Left lobe of liver (tissue), 2 donors: ENCODE measurements at regions not wholly inside any gene's neighbourhood (a gene's known extent, or its start where the extent isn't known, plus 50 kb on each side); places are given as distances from the start of the nearest gene placed in this dataset.

ENCODE experiments used
- ATAC-seq: fragments of 200-7000 bp; cut with Tn5 transposase; one replicate; pipeline ENCODE4 v1.9.1; 2020; ENCODE audit warnings: mild to moderate bottlenecking, moderate library complexity
- DNase-seq: peaks from one replicate; pipeline ENCODE4 v3.0.0-alpha.2; 2020; ENCODE audit warnings: low spot score
- donor health status: DM: no; HTN: no; CAD: no; lungs with moderate emphysema.
- donor health status: DM: no; HTN: yes; CAD: no.

DNA sequence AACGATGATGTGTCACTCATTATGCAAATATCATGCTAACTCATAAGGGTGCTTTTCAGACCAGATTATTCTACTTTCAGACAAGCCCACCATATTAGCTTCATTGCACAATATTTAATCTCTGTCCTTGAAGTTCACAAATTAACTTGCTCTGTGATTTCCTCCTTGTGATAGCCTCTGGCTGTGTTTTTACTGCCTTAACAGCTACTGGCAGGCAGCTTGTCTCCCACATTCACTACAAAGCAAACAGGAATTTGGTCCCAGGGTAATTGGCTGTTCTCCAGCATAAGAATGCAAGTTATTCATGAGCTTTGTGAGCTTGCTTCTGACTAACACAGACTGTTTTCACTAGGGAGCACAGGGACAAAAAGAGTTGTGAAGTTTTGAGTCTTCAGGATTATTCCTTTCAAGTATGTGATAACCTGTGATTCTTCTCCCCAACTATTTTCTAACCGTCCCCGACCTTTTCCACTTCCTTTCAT lies 87.9 kb upstream of the HMCN1 start:
- DNase-seq (peak; percentile 77), ATAC-seq (peak; percentile 99)

- ATAC-seq, result peak; percentile 39
Observed at GRCh38 chr1:185645686-185646085, 88.5 kb upstream of the HMCN1 start.

DNA sequence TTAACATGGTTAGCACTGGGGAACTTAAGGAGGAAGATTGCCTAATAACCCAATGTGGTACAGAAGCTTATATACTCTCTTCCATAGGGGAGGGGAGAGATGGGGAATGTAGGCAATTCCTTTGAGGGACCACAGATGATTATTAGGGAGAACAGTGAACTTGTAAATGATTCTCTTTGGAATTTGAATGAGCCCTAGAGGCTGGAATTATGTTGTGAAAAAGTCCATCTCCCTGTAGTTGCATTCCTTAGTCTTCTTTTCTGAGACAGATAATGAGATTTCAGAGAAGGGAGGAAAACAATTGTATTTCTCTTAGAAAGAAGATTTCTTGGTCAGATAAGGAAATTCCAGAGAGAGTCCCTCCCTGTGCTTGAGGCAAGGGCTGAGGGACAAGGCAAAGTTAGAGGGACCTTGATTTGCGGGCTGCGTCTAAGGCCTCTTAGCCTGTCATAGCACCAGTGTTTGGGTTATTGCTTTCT lies 89.0 kb upstream of the HMCN1 start:
- ATAC-seq (no peak), DNase-seq (no peak)

More at GRCh38 chr1:185645686-185646085, 88.5 kb upstream of the HMCN1 start:
- DNase-seq, result no peak

GRCh38 chr1:185644531-185644930 lies 89.7 kb upstream of the HMCN1 start:
- DNase-seq, result no peak
- ATAC-seq, result no peak

- DNase-seq (no peak), ATAC-seq (no peak)
Observed at GRCh38 chr1:185636848-185637247, 97.3 kb upstream of the HMCN1 start.

GRCh38 chr1:185634704-185635103 lies 99.5 kb upstream of the HMCN1 start:
- DNase-seq, result no peak

GRCh38 chr1:185632659-185633423 lies 101.3 kb upstream of the HMCN1 start:
- ATAC-seq (no peak), DNase-seq (no peak)

More at GRCh38 chr1:185634704-185635103, 99.5 kb upstream of the HMCN1 start:
- ATAC-seq, result no peak

DNA sequence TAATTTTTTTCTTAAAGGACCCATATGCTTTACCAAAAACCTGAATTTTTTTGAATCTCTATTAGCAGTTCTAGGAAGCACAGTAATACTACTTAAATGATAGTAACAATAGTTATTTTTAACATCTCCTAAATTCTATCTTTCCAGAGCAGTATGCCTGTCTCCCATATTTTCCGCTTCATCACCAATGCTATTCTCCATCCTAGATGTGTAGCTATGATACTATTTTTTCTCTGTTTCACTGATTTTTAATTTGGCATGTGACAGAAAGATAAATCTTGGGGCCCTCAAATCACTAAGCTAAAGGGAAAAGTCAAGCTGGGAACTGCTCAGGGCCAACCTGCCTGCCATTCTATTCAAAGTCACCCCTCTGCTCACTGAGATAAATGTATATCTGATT lies 102.3 kb upstream of the HMCN1 start:
- no peak for DNase-seq
- no peak for ATAC-seq

DNA sequence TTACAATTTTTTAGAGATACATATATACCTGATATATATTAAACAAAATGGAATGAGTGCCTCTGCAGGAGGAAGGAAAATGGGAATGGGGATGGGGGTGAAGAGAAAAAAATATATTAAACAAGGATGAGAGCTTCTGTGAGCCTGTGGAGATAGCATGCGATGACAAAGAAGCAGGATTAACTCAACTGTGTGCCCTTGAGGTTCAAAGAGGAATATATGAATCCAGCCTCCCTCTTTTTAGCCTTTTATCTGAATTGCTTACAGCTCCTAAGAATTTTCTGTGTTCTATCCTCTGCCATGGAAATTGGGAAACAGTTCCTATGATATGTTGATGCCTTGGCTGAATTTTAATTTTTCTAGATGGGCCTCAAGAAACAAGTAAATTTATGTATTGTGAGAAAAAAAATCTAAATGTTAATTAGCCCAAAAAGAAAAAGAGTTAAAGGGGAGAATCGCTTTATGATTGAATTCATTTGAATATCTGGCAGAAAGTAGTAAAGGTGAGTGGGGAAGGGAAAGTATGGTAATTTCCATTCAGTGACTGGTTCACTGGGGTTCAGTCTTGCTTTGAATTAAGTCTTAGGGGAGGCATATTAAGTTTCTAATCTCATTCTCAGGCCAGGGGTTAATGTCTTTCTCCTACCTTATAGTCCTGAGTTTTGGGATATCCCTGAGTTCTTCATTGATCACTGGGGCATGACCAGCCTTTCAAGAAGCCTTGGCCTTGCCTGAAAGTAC lies 106.3 kb upstream of the HMCN1 start:
- no peak for ATAC-seq

DNA sequence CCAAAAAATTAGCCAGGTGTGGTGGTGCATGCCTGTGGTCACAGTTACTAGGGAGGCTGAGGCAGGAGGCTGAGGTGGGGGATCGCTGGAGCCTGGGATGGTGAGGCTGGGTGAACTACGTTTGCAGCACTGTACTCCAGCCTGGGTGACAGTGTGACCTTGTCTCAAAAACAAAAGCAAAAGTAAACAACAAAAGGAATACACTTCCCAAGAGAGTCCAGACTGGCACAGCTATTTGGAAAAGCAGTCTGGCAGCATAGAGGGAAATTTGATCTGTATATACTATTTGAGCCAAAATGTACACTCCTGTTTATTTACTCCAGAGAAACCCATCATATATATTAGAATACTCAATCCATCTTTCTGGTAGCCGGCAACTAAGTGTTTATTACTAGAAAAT lies 107.0 kb upstream of the HMCN1 start:
- no peak for DNase-seq
- peak; percentile 53 for ATAC-seq

More for the DNA sequence above, 106.3 kb upstream of the HMCN1 start:
- DNase-seq, result no peak

- ATAC-seq (no peak), DNase-seq (no peak)
Observed at GRCh38 chr1:185626344-185626743, 107.8 kb upstream of the HMCN1 start.

- DNase-seq, result no peak
- no peak for ATAC-seq
Observed at GRCh38 chr1:185610954-185611353, 123.2 kb upstream of the HMCN1 start.

DNA sequence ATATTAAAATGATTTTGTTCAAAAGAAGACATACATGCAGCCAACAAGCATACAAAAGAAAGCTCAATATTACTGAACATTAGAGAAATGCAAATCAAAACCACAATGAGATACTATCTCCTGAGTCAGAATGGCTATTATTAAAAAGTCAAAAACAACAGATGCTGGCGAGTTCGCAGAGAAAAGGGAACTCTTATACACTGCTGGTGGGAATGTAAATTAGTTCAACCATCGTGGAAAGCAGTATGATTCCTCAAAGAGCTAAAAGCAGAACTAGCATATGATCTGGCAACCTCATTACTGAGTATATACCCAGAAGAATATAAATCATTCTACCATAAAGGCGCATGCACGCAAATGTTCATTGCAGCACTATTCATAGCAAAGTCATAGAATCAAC lies 126.0 kb upstream of the HMCN1 start:
- no peak for ATAC-seq
- no peak for DNase-seq

- ATAC-seq, result no peak
- DNase-seq, result no peak
Observed at GRCh38 chr1:185603158-185603557, 131.0 kb upstream of the HMCN1 start.

GRCh38 chr1:185601189-185601588 lies 133.0 kb upstream of the HMCN1 start:
- no peak for DNase-seq
- ATAC-seq, result no peak

DNA sequence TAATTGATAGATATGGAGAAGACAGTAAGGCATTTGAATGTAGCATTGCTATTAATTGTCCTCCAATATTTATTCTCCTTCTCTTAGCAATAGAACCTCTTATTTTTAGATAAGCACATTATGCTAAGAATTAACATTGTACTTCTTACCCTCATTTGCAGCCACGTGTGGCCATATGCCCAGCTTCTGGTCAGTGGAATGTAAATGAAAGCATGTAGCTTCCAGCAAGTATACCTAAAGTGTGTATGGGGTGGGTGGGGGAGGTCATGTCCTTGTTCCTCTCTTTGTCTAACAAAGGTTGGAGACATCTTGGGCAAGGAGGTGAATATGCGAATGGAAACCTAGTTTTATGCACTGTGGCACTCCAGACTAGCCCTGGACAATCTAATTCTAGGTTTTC lies 133.6 kb upstream of the HMCN1 start:
- ATAC-seq, result no peak
- no peak for DNase-seq

DNA sequence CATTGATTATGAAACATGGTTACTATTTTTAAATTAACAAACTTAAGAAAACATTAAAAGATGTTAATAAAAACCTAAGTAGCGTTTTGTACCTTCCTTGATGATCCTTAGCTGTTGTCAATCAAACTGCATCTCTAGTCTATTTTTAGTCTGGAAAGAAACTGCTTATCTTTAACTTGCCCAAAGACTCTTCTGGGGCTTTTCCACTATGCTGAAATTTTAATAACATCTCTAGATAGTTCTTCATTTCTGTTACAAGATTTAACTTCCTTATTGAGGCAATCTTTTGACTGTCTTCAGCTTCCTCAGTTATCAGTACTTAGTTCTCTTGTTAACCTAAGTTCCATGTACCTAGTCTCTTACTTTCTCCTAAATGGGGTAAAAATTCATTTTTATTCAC lies 135.9 kb upstream of the HMCN1 start:
- ATAC-seq (no peak), DNase-seq (no peak)

DNA sequence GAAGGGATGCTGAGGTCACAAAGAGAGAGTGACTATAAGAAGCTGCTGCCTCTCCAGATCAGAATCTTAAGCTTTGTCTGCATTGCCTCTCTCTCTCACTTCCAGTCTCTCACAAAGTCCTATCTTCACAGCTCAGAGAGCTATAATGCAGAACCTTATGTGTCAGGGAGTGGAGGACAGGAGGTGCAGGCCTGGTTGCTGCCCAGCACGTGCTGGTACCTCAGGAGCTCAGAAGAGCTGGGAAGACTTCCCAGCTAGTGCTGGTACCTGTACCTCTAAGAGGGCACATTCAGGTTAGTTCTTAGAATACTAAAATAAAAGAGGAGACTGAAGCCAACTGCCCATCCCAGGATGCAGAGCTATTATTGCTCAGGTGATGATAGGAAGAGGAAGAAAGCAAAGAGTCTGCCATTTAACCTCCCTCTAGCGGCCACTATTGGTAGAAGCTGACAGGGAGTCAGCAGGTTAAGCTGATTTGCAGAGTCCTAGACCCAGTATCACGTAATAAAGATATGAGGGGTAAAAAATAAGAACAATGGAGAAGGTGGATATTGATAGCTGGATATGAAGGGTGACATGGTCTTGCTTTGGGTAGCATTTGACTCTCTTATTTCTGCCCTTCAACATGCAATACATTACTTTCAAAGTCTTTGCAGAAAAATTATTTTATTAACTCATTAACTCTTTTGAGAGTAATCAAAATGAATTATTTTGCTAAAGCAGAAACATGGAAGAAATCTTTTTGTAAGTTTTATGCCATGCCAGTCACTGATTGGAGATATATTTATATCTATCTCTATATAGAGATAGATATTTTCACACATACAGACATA lies 138.1 kb upstream of the HMCN1 start:
- ATAC-seq (peak; percentile 87), DNase-seq (peak; percentile 53)

GRCh38 chr1:185594786-185595410 lies 139.3 kb upstream of the HMCN1 start:
- DNase-seq, result no peak
- ATAC-seq, result no peak

DNA sequence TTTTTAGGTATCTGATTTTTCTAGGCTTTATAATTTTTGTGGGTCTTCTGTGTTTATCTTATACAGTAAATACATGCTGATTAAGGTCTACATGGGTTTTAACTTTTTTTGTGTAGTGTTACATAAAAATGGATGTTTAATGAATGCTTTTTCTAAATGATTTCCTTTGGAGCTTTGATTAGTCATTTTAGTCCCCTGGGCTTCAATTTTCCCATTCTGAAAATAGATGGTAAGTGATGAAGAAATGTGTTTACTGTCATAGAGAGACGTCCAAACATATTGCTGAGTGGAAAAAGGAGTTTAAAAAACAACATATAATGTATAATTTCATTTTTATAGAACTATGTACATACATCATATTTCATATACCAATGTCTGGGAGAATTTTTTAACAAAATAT lies 140.9 kb upstream of the HMCN1 start:
- DNase-seq (no peak), ATAC-seq (no peak)

DNA sequence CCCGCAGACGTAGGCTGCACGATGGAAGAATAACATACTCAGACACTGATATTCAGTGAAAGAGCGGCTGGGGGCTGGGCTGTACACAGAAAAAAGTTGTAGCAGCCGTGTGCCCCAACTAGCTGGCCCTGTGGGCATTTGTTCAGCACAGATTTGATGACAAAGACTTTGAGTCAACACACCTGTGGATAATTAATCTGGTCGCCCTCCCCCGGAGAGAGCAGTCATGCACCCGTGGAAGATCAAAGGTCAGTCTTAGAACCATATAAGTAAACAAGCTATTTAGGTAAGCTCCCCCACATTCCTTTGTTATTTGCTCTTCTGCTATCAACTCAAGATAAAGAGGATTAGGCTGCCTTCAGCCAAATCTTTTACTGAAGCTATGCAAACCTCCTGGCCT lies 148.4 kb upstream of the HMCN1 start:
- ATAC-seq (peak; percentile 16), DNase-seq (no peak)
